HEK293T (cell line): ENCODE measurements at regions not wholly inside any gene's neighbourhood (a gene's known extent, or its start where the extent isn't known, plus 50 kb on each side); places are given as distances from the start of the nearest gene placed in this dataset.

ENCODE experiments used
- CTCF ChIA-PET: fragments of 350-600 bp; formaldehyde crosslinking; extraction: SDS; loops from one replicate; lab custom pipeline; 2021; ENCODE audit warnings: antibody characterized with exemption, inconsistent platforms; lab: Yijun Ruan, JAX
- POLR2A ChIA-PET: fragments of 350-600 bp; formaldehyde crosslinking; extraction: SDS; loops from one replicate; lab custom pipeline; 2020; ENCODE audit warnings: antibody characterized with exemption, inconsistent platforms; lab: Yijun Ruan, JAX
- DNase-seq: peaks from one replicate; pipeline ENCODE4 v3.0.0; 2012; ENCODE audit warnings: mixed read lengths; ENCODE audit errors: extremely low spot score
- ARNT ChIP-seq: fragments of 450-650 bp; IDR thresholded peaks from 2 replicates; pipeline ENCODE4 v1.6.1; 2017; ENCODE audit warnings: mild to moderate bottlenecking
- BHLHE40 ChIP-seq: fragments of 450-650 bp; IDR thresholded peaks from 2 replicates; pipeline ENCODE4 v1.6.1; 2016; ENCODE audit warnings: mild to moderate bottlenecking, moderate library complexity, borderline replicate concordance
- CTBP1 ChIP-seq: fragments of 450-650 bp; IDR thresholded peaks from 2 replicates; pipeline ENCODE4 v1.6.1; 2016; ENCODE audit warnings: borderline replicate concordance
- ELF4 ChIP-seq: fragments of 450-650 bp; IDR thresholded peaks from 2 replicates; pipeline ENCODE4 v1.6.1; 2017; ENCODE audit warnings: antibody characterized with exemption
- FOXA1 ChIP-seq: fragments of 450-650 bp; IDR thresholded peaks from 2 replicates; pipeline ENCODE4 v1.6.1; 2016; ENCODE audit warnings: mild to moderate bottlenecking
- FOXK2 ChIP-seq: fragments of 450-650 bp; IDR thresholded peaks from 2 replicates; pipeline ENCODE4 v1.6.1; 2016; ENCODE audit warnings: mild to moderate bottlenecking
- FOXM1 ChIP-seq: fragments of 450-650 bp; IDR thresholded peaks from 2 replicates; pipeline ENCODE4 v1.6.1; 2017; ENCODE audit warnings: mild to moderate bottlenecking, borderline replicate concordance
- HDGF ChIP-seq: fragments of 450-650 bp; IDR thresholded peaks from 2 replicates; pipeline ENCODE4 v1.6.1; 2017; ENCODE audit warnings: antibody characterized with exemption, borderline replicate concordance
- L3MBTL2 ChIP-seq: fragments of 450-650 bp; conservative IDR thresholded peaks from 2 replicates; pipeline ENCODE4 v1.6.1; 2016; ENCODE audit warnings: mild to moderate bottlenecking
- LEF1 ChIP-seq: fragments of 450-650 bp; IDR thresholded peaks from 2 replicates; pipeline ENCODE4 v1.6.1; 2017; ENCODE audit warnings: mild to moderate bottlenecking, borderline replicate concordance
- NFRKB ChIP-seq: fragments of 450-650 bp; IDR thresholded peaks from 2 replicates; pipeline ENCODE4 v1.6.1; 2016; ENCODE audit warnings: mild to moderate bottlenecking, moderate library complexity
- SP1 ChIP-seq: fragments of 450-650 bp; IDR thresholded peaks from 2 replicates; pipeline ENCODE4 v1.6.1; 2017
- SUZ12 ChIP-seq: fragments of 450-650 bp; IDR thresholded peaks from 2 replicates; pipeline ENCODE4 v1.6.1; 2016; ENCODE audit warnings: mild to moderate bottlenecking
- TARDBP ChIP-seq: fragments of 450-650 bp; IDR thresholded peaks from 2 replicates; pipeline ENCODE4 v1.6.1; 2016
- ZNF384 ChIP-seq: fragments of 450-650 bp; IDR thresholded peaks from 2 replicates; pipeline ENCODE4 v1.6.1; 2016
- TF ChIP-seq, protein P1 (sequence below): fragments of 450-650 bp; IDR thresholded peaks from 2 replicates; pipeline ENCODE4 v1.6.1; 2016

DNA sequence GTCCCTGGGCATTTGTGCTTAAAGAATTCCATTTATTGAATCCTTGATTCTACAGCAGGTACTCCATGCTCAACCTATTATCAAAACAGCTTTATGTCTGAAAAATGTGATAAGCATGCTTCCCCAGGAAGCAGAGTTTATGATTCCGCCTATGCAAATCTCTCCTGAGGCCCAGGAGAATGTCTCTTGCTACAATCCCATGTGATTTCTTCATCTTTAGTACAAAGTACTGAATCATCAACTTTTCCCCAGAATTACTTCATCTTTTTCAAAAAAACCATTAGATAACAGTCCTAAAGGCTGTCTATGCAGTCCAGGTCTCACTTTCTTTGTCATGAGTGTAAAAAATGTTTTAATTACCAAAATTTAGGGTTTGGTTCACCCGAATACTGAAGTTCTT is 130.2 kb upstream of the ADAMTSL1 start:
- ChIA-PET CTCF (no interaction called here), POLR2A (no interaction called here)
- no peak for DNase-seq
- TF ChIP-seq TARDBP, result no peak
- TF ChIP-seq, protein P1, sequence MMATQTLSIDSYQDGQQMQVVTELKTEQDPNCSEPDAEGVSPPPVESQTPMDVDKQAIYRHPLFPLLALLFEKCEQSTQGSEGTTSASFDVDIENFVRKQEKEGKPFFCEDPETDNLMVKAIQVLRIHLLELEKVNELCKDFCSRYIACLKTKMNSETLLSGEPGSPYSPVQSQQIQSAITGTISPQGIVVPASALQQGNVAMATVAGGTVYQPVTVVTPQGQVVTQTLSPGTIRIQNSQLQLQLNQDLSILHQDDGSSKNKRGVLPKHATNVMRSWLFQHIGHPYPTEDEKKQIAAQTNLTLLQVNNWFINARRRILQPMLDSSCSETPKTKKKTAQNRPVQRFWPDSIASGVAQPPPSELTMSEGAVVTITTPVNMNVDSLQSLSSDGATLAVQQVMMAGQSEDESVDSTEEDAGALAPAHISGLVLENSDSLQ, result no peak
- no peak for TF ChIP-seq LEF1
- TF ChIP-seq NFRKB, result no peak
- no peak for TF ChIP-seq CTBP1
- no peak for TF ChIP-seq ARNT
- no peak for TF ChIP-seq SUZ12

DNA sequence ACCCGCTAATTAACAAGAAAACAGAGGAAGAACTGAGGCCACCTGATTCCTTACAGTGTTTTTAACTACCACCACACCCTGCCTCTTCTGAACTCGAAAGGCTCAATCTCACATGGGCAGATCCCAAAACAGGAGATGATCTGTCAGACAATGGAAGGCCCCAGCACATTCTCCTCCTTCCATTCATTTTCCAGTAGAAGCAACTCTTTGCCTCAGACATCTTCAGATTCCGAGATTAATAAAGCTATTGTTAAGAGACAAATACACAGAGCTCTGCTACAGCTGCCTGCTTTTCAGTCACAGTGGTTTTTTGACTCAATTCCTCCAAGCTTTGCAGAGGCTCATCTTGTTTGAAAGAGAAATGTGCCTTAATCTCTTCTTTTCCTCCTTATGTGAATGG is 127.2 kb upstream of the ADAMTSL1 start:
- TF ChIP-seq L3MBTL2 (no peak), ZNF384 (no peak), FOXK2 (no peak), LEF1 (no peak), HDGF (no peak), ELF4 (no peak), NFRKB (no peak), ARNT (no peak), BHLHE40 (no peak), SUZ12 (no peak), CTBP1 (no peak), SP1 (no peak), FOXM1 (no peak), FOXA1 (no peak), TARDBP (no peak)
- TF ChIP-seq, protein P1, result no peak
- ChIA-PET POLR2A (no interaction called here), CTCF (no interaction called here)
- DNase-seq, result no peak

DNA sequence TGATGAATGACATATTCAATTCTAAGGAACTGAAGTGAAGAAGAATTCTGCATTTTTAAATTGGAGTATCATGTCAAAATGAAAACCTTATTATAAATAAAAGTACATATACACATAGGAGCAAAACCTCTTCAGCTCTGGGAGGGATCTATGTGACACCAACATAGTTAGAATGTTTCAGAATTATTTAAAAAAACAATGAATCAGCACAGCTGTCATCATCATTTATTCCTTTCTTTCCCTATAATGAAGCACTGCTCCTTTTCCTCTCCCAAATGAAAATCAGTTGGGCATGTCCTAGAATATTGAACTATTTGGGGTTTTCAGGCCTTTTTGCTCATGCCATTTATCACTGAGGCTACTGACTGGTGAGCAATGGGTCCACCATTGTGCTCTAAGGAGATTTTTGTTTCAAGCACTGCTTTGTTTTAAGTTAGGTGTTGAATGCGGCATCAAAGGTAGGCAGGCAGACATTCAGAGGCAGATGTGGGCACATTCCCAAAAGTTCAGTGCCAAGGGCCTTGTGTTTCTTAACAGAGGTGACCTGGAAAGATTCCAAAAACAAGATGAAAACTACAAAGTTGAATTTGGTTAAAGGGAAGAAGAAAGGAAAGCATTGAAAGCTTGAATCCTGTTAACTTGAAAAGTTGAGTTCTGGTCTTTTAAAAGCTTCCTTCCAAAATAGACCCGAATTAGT is 126.4 kb upstream of the ADAMTSL1 start:
- DNase-seq, result no peak
- TF ChIP-seq BHLHE40 (no peak), ZNF384 (no peak), CTBP1 (no peak), ARNT (no peak), FOXM1 (no peak), HDGF (no peak)
- ChIA-PET CTCF (no interaction called here), POLR2A (no interaction called here)

DNA sequence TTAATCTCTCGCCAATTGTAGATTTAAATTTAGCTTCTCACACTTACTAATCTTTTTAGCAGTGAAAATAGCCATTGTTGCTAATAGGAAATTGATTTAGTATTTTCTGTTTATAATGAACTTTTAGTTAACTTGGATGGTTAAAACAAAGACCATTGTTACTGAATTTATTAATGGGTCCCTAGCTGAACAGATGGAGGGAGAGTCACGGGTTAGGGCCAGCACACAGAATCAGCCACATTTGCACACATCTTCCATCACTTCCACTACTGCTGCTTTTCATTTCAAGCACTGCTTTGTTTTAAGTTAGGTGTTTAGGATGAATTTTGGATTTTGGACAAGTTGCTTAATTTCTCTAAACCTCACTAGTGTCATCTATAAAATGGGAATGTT is 125.9 kb upstream of the ADAMTSL1 start:
- TF ChIP-seq HDGF (no peak), FOXK2 (no peak), ZNF384 (no peak), SP1 (no peak), TARDBP (no peak), CTBP1 (no peak), FOXM1 (no peak), ELF4 (no peak), SUZ12 (no peak), NFRKB (no peak), L3MBTL2 (no peak), LEF1 (no peak), BHLHE40 (no peak), FOXA1 (no peak), ARNT (no peak)
- TF ChIP-seq, protein P1, result no peak
- ChIA-PET POLR2A (no interaction called here), CTCF (no interaction called here)
- DNase-seq, result no peak

DNA sequence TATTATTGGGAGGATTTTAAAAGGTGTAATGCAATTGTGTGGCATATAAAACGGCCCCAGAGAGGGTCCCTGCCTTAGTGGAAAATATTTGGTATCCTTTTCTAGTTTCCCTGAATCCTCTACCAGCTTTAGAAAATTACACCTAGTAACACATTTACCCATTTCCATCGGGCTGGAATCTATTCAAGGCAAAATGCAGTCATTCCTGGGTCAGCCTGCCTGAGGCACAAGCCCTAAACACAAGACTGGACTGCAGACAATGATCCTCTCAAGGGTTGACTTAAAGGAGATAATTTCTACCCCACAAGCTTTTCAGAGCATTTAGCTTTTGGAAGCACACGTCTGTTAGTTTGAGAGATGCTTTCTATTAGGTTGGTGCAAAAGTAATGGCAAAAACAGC is 124.4 kb upstream of the ADAMTSL1 start:
- TF ChIP-seq BHLHE40, result no peak
- no peak for TF ChIP-seq HDGF
- TF ChIP-seq ELF4, result no peak
- no peak for TF ChIP-seq CTBP1
- POLR2A ChIA-PET, result no interaction called here
- no peak for DNase-seq
- CTCF ChIA-PET, result no interaction called here

DNA sequence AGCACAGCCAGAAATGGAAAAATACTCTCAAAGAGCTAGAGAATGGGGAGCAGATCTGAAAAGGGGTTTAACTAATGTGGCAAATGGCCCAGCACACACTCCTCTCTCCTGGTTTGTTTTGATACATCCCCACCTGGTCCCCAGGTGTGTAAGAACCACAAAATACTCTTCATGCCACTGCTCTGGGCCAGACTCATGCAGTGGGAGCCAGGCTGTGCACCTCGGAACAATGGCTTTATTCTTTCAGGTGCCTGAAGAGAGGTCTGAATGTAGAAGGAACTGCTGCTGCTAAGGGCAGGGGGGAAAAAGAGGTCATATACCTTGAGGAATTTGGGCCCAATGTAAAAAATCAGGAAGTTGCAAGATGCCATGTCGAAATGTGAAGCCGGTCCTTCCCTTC is 123.9 kb upstream of the ADAMTSL1 start:
- DNase-seq, result no peak
- ChIA-PET CTCF (no interaction called here), POLR2A (no interaction called here)
- TF ChIP-seq TARDBP (no peak), HDGF (no peak), L3MBTL2 (no peak), ZNF384 (no peak), BHLHE40 (no peak), SP1 (no peak), FOXA1 (no peak), FOXM1 (no peak), NFRKB (no peak), ARNT (no peak)
- TF ChIP-seq, protein P1, result no peak
